NCI-H2227 treated with DMSO at 0.1 percent for 48 hours (cell line): ENCODE measurements at regions not wholly inside any gene's neighbourhood (a gene's known extent, or its start where the extent isn't known, plus 50 kb on each side); places are given as distances from the start of the nearest gene placed in this dataset.
"Not testable (repeated sequence)": the region's sequence is repeated elsewhere in the genome, so short reads cannot be mapped to it uniquely, and the experiment has no call there.

Experiments used
- DNase-seq: peaks from one replicate; lab custom pipeline; 2025; lab: John Stamatoyannopoulos, UW

DNA sequence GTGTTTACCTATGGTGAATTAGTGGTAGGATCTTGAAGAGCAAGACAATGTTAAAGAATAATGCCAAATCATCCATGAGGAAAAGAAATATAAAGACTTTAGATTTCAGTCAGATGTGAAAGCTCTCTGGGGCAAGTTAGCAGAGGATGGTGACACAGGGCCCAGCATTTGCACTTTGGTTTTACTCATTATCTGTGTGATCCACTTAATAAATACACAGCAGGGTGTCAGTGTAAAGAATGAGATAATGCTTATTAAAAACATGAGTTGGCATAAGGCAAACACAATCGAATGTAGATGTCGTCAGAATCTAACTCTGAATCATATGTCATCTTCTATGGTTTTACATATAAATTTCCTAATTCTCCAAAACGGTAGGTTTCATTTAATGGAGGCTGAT lies 130.4 kb upstream of the PREP start:
- no peak for DNase-seq

DNA sequence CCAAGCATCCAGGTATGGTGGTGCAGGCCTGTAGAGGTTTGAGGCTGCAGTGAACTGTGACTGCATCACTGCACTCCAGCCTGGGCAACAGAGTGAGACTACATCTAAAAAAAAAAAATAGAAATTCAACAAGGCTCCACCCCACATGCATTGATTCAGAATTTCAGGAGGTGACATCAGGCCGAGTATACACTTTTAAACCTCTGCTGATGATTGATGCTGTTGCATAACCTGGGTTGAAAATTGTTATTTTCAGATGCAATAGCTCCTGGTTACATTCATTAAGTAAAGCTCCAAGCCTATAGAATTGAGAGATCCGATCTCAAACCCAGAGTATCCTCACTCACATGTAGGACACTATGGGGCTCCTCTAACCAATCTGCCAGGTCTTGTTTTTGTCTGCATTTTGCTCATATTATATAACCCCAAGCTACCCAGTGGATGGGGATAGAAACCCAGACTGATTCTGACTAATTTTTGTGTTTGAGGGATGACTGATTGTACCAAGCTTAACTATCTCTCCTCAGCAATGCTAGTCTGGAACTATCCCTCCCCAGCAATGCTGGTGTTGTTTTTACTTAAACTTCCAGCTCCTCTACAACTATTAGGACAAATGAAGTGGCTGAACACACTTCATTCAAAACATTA lies 123.5 kb upstream of the PREP start:
- DNase-seq: no peak

DNA sequence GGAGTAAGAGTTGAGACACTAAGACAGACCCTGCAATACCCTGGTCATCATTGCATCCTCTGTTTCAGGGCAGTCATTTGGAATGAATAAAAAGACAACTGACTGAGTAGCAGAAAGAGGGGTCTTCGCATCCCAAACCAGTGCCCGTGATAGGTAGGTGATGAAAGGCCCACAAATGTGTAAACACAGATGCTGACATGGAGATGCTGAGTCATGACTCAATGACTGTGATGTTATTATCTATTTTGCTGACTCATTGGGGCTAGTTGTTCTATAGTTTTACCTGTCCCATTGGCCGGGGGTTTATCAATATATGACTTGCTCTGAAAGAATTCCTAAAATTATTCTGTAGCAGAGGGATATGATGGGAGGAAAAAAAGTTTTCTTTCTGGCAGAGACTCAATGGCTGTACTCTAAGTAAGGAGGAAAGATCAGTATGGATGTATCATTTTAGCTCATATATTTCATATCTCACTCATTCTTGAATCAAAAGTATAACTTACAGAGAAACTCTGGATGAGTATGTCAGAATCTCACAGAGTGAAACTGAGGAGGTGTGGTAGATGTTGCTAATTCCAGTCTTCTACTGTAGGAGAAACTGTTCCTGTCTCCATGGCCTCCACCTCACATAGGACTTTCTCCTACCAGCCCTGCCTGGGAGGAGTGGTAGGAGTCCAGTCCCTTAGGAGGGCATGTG lies 119.9 kb upstream of the PREP start:
- no peak for DNase-seq

DNA sequence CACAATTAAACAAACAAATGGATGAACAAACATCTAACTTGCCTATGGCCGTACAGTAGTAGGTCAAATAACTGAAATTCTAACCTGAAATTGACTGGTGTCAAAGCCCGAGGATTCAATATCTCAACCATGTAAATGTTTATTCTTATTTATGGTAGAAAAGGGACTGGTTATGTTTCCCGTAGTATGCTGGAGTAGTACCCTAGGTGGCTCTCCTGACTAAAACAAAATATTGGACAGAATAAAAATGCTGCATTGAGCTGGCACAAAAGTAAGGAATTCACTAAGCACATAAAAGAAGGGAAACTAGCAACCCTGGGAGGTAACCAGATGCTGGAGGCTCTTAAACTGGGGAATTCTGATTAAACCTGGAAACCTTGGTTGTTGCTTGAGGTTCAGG lies 117.1 kb upstream of the PREP start:
- no peak for DNase-seq

DNA sequence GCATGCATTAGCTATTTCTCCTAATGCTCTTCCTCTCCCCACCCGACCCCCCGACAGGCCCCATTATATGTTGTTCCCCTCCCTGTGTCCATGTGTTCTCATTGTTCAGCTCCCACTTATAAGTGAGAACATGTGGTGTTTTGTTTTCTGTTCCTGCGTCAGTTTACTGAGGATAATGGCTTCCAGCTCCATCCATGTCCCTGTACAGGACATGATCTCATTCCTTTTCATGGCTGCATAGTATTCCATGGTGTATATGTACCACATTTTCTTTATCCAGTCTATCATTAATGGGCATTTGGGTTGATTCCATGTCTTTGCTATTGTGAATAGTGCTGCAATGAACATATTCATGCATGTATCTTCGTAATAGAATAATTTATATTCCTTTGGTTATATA lies 116.1 kb upstream of the PREP start:
- DNase-seq: not testable (repeated sequence)

DNA sequence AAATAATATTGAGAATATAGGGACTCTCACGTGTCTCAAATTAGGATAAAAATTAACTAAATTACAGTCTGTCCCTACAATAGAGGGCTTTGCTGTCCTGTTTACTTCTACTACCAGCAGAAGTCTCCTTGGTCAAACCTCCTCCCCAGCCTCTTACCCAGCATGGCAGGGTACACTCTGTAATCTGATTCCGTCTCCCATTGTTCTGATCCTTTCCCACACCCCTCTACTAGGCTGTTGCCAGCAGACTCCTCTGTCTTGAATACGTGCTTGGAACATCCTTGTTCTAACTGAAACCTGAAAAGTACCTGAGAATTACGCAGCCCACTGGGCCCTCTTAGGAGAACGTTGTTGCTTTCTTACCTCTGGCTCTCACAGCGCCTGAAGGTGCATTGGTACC lies 112.2 kb upstream of the PREP start:
- no peak for DNase-seq

DNA sequence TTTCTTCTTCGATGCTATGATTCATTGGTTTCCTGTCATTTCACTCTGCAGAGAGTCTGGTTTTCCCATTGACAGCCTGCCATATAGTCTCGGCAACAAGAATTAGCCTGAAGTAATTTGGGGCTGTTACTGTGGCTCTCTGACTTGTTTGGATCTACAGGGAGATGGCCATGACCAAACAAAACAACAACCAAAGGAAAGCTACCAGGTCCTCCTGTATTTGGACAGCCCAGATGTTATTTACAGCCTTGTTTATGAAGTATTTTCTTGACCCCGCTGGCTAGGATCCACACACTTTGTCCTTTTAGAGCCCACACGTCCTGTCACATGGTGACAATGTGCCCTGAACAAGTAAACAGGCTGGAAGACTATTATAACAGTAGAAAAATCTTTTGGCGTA lies 111.4 kb upstream of the PREP start:
- DNase-seq: no peak

DNA sequence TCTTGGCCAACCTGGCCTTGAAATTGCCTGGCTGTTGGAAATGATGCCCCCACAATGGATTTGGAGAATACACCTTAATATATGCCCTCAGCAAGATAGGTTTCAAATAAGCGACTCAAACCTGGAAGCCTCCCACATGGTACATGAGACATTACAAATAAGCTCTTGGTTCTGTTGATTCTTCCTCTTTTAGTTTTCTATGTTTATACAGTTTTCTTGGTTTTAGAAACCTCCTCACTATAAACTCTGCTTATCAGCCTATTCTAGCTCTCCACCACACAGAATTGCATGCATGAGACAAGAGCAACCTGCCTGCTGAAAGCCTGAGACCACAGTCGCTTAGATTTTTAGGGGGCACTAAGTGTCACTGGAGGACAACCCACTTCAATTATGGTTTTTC lies 108.8 kb upstream of the PREP start:
- DNase-seq: no peak

DNA sequence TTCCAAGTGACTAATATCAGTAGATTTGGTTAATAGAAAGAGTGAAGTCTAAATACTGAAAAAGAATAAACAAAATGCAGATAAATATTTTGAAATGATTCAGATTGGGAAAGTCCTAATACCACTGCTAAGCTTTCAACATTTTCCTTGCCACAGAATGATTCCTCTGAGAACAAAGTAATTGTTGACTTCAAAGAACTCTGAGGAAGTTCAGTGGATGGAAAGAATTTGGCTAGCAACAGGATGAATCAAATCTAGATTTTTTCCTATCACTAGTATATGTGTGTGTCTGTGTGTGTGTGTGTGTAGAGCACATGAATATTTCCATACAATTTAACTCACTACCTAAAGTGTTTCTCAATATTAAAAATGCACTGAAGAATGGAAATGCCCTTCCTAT lies 107.9 kb upstream of the PREP start:
- DNase-seq: no peak

DNA sequence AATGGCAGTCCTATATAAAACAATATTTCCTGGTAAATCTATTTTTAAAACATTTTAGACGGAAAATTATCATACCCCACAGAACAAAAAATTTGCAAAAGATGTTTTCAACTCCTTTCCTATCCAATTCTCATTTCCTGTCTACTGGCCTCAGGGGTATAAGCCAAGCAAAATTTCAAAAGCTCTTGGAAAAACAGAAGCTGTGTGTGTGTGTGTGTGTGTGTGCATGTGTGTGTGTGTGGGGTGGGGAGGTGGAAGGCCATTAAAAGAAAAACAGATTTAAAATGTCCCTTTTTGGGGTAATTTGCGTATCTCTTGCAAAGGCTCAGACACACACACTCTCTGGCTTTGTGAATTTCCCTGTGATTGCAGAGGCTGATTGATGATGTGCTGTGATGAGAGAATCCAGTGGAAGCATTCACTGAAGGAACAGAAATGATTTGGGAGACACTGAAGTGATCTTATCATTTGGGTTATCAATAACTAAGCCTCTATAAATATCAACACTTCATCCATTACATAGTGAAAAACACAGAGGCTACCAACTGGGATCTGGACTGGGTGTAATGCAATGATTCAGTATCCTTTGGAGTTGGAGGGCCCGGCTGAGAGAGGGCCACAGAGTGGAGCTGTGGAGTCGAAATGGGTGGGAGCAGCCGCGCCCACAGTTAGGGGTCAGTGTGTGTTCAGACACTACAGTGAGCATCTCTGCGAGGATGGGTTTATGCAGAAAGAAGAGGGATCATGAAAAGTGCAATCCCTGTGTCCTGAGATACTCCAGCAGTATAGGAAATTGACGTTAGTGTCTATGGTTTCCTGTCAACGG lies 106.8 kb upstream of the PREP start:
- peak; percentile 8 for DNase-seq

DNA sequence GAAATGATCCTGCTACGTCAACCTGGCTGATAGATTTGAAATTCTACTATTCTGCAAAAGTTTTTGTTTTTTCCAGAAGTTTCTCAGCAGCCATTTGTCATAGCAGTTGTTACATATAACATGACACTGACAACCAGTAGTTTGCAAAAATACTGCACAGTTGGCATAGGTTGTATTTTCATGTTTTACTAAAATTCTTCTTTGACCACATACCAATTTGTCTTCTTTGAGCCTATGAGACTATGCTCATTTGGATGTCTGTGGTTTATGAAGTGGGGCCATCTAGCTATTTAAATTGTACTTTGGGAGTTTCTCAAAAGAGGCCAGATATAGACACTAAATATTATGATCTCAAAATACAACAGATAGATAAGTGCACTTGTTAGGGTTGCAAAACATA lies 104.9 kb upstream of the PREP start:
- DNase-seq: no peak

DNA sequence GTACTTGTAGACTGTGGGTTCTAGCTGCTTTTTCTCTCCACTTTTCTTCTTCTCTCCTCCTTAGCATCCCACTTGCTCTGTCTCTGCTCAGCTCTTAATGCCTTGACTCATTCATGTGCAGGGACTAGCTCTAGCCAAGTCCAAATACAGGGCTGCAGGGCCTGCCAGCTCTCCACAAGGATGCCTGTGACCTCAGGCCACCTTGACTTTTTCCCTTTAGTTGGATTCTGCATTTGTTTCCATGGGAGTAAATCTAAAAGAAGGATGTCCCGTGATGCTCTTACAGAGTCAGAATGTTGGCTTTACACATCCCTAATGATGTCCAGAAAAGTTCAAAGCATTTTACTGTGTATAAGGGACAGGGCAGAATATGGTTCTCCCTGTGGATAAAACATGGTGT lies 101.8 kb upstream of the PREP start:
- DNase-seq: no peak

DNA sequence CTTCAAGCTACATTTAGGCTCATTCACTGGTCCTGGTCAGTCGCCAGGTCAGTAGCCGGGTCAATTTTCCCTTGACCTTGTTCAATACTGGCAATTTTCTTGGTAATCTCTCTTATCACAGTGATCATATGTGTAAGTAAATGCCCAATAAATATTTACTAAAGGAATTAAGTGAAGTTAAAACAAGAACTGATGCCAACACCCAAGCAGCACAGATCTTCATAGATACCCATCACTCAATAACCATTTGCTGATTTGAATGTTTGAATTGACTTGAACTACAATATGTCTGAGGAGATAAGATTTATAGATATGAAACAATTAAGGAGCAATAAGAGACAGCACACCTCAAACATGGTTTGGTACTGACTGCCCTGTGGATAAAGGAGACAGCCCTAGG lies 100.8 kb upstream of the PREP start:
- DNase-seq: no peak

DNA sequence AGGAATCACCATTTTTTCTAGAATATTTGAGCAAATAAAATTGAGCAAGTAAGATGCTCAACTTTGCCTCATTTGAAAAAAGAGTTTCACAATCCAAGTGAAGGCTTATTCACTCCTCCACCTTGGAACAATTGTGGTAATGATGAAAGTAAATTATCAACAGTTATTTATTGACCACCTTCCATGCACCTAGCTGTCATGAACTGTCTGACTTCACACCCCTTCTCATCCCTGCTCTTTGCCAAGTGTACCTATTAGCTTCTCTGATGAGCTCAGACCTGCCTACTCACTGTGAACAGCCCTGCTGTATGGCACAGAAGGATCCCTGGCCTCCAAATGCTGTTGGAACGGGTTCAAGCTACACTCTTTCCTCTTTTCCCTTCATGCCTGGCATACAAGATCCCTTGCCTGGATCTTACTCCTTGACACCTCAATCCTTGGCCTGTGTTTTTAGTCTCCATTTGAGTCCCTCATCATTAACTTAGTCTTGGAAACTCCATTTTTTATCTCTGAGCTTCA lies 99.0 kb upstream of the PREP start:
- no peak for DNase-seq

DNA sequence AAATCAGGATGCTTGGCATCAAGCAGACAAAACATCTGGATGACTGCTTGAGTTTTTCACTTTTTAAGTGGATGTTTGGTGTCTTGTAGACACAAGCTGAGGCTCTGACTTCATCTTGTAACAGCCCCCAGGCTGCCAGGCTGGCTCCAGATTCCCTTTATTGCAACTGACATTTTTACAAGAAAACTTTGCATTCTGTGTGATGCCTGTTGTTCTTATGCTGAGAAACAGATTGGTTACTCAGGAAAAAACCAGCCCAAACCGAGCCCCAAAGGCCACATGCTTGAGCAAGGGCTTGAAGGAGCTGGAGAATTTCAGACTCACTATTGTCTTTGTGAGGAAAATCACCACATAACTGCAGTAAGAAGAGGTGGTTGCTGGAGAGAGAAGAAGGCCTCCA lies 98.4 kb upstream of the PREP start:
- no peak for DNase-seq

DNA sequence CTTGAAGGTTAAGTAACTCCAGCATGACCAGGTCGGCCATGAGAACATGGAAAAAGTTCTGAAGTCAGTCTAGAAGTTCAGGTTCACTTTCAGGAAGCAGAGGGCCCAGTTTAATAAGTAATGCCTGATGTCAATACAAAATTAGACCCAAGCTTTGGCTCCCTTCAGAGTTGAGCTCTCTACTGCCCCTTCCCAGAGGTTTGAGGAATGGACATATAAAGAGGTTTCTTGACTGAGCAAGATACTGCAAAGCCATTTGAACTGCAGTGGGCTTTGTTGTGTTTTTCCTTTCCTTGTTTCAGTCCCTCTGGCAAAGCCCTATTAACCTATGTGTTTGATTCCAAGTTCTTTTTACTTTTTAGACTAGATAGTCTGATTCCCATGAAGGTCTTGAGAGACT lies 97.8 kb upstream of the PREP start:
- DNase-seq: no peak

DNA sequence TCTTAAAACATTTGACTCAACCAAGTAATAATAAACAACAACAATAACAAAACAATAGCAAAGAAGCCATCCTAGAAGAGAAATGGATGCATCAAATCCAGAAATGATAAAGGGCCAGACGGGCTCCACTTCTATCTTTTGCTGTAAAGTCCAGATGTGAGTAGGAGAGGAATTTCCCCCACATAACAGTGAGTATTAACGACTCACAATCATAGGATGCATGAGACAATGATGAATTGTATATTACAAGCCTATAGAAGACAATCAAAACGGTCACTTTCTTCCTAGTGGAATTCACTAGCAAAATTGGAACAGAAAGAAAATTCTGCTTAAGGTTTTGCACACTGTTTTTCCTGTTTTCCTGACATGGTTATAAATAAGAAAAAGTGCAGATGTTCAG lies 97.0 kb upstream of the PREP start:
- DNase-seq: no peak

DNA sequence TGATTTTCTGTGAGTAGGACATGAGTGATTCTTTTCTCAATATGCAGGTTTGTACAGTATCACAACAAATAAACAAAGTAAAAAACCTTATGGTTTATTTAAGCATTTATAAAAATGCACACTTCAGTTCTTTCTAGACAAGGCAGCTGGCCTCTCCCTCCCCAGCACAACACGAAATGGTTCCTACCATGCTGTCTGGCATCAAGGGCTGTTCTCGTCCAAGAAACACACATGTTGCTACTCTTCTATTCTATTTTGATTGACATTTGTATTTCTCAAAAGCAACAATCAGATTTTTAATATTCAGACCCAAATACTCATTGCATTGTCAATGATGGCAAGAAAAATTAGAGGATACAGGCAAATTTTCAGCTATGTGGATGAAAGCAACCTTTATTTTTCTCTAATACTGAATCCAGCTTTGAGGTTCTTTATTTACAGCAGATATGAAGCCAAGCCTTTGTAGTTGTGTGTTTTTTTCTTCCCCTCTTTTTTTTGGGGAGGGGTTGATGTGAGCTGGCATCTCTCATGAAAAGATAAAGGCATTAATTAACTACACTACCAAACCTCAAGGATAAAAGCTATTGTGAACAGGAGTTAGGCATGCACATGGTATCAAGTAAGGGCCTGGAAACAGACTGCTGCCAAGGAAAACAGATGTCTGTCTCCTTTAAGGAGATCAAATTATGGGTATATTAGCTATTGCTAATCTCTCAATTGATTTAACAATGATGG lies 96.4 kb upstream of the PREP start:
- DNase-seq: no peak

DNA sequence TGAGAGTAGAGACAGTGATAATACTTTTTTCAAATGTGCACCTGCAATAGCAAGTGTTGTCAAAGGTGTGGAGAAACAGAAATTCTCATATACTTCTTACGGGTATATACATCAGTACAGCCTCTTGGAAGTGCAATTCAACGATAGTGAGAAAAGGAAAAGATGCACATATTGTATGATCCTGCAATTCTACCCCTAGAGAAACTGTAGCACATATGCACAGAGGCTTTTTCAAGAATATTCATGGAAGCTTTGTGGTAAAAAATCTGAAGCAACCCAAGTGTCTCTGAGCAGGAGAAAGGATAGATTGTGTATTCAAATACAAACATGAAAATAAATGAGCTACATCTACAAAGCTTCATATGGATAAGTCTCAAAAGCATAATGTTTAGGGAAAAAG lies 94.7 kb upstream of the PREP start:
- no peak for DNase-seq

DNA sequence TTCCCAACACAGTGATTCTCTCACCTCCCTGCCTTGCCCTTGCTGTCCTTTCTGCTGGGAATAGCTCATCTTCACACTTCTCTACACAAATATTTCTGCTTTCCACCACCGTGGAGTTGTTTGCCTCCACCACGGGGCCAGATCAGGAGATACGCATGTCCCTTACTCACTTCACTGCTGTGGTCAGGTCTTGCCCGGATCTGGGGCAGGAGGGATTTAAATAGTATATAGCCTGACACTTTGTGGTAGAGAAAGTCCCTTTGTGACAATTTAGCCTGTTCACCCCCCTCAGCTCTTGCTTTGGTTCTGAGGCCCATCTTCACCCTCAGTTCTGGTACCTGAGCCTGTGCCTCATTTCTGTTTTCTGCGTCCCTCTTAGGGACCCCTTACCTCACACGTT lies 92.6 kb upstream of the PREP start:
- no peak for DNase-seq

DNA sequence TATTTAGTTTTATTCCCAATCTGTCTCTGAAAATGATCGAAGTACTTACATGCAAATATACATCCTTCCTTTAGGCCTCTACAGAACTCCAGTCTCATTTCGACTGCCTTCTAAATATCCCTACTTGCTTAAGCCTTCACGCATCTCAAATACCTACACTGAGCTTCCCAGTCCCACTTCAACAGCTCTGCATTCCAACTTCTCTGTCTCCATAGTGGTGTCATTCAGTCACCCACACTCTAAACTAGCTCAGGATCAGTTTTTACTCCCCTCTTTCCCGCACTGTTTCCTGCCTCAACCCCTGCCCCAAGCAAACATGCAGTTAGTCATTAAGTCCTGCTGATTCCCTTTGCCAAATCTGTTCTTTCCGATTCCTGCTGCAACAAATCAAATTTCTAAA lies 91.8 kb upstream of the PREP start:
- no peak for DNase-seq

DNA sequence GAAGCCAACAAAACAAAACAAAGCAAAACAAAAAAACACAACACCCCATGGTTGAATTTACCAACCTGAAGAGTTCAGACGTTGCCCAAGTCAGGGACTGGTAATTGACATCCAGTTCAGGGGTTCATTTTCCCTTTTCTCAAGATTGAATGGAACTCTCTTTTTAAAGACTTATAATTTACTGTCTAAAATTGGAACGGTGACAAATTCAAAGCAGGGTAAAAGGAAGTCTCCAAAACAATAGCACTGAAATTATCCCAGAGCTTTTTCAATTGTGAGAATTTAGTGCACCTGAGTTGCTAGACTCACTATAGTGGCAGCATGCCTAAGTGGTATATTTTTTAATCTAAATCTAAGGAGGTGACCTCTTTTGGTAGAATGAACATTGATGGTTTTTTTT lies 90.9 kb upstream of the PREP start:
- DNase-seq: no peak
